Glutamatergic neuron (in vitro differentiated cells): ENCODE measurements at regions not wholly inside any gene's neighbourhood (a gene's known extent, or its start where the extent isn't known, plus 50 kb on each side); places are given as distances from the start of the nearest gene placed in this dataset.

ENCODE experiments used
- DNase-seq: peaks from one replicate; pipeline ENCODE4 v3.0.0; 2022
- H3K27ac Mint-ChIP-seq: one replicate; pipeline ENCODE4 v1.8.0; 2020; ENCODE audit warnings: mild to moderate bottlenecking, mixed read lengths, inconsistent platforms; ENCODE audit not compliant: unreplicated experiment
- H3K27me3 Mint-ChIP-seq: one replicate; pipeline ENCODE4 v1.8.0; 2020; ENCODE audit warnings: mild to moderate bottlenecking, moderate library complexity, mixed read lengths, inconsistent platforms; ENCODE audit not compliant: unreplicated experiment
- H3K36me3 Mint-ChIP-seq: one replicate; pipeline ENCODE4 v1.8.0; 2020; ENCODE audit warnings: mild to moderate bottlenecking, mixed read lengths, inconsistent platforms; ENCODE audit not compliant: unreplicated experiment
- H3K4me1 Mint-ChIP-seq: one replicate; pipeline ENCODE4 v1.8.0; 2020; ENCODE audit warnings: mild to moderate bottlenecking, low read depth, mixed read lengths, inconsistent platforms; ENCODE audit not compliant: unreplicated experiment
- H3K4me3 Mint-ChIP-seq: one replicate; pipeline ENCODE4 v1.8.0; 2020; ENCODE audit warnings: mild to moderate bottlenecking, mixed read lengths, inconsistent platforms; ENCODE audit not compliant: unreplicated experiment
- H3K9me3 Mint-ChIP-seq: one replicate; pipeline ENCODE4 v1.8.0; 2020; ENCODE audit warnings: mild to moderate bottlenecking, moderate library complexity, mixed read lengths, inconsistent platforms; ENCODE audit not compliant: unreplicated experiment
- TF ChIP-seq, protein P1 (sequence below): fragments of 200-600 bp; sonication (generic); IDR thresholded peaks from one replicate; pipeline ENCODE4 v1.5.0; 2021; ENCODE audit not compliant: partially characterized antibody, unreplicated experiment

DNA sequence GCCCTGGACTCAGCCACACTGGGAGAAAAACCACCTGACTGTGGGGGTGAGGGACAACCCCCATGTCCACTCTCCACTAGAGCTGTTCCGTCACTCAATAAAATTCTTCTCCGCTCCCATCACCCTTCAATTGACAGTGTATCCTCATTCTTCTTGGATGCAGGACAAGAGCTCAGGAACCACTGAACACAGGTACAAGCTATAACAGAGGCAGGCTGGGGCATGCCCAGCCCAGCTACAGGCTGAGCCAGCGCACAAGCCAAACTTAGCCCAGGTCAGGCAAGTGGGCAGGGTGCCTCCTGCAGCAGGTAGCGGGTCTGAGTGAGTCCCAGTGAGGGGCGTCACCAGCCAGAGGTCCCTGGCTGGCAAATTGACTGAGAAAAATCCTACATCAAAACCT, 183.4 kb downstream of the HINT1 start:
- Mint-ChIP-seq H3K4me1 (no peaks in the 10 kb centered on the region), H3K4me3 (no peak overlapping the region), H3K27me3 (peaks cover 2% of the 10 kb centered on the region), H3K27ac (no peak overlapping the region), H3K9me3 (no peaks in the 10 kb centered on the region), H3K36me3 (no peaks in the 10 kb centered on the region)
- TF ChIP-seq, protein P1, sequence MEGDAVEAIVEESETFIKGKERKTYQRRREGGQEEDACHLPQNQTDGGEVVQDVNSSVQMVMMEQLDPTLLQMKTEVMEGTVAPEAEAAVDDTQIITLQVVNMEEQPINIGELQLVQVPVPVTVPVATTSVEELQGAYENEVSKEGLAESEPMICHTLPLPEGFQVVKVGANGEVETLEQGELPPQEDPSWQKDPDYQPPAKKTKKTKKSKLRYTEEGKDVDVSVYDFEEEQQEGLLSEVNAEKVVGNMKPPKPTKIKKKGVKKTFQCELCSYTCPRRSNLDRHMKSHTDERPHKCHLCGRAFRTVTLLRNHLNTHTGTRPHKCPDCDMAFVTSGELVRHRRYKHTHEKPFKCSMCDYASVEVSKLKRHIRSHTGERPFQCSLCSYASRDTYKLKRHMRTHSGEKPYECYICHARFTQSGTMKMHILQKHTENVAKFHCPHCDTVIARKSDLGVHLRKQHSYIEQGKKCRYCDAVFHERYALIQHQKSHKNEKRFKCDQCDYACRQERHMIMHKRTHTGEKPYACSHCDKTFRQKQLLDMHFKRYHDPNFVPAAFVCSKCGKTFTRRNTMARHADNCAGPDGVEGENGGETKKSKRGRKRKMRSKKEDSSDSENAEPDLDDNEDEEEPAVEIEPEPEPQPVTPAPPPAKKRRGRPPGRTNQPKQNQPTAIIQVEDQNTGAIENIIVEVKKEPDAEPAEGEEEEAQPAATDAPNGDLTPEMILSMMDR: no peak
- DNase-seq: no peak

DNA sequence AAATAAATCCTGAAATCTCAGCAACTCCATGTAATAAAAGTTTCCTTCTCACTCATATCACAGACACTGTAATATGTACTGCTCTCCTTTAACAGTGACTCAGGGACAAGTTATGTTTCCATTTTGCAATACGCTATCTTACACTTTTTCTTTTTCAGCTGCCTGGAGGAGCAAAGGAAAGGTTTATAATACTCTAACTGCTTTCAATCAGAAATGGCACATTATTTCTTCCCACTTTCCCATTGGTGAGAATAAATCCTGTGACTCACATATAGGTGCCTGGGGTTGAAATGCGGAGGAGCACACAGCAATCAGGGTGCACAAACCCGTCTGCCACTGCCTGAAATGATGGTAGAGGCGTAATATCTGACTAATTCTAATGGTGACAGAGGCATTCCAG, 186.6 kb downstream of the HINT1 start:
- DNase-seq: no peak
- no peaks in the 10 kb centered on the region for H3K9me3 Mint-ChIP-seq
- H3K4me3 Mint-ChIP-seq: no peak overlapping the region
- H3K4me1 Mint-ChIP-seq: no peaks in the 10 kb centered on the region
- H3K27ac Mint-ChIP-seq: no peak overlapping the region
- TF ChIP-seq, protein P1: no peak
- H3K36me3 Mint-ChIP-seq: no peaks in the 10 kb centered on the region
- H3K27me3 Mint-ChIP-seq: peaks cover 2% of the 10 kb centered on the region

DNA sequence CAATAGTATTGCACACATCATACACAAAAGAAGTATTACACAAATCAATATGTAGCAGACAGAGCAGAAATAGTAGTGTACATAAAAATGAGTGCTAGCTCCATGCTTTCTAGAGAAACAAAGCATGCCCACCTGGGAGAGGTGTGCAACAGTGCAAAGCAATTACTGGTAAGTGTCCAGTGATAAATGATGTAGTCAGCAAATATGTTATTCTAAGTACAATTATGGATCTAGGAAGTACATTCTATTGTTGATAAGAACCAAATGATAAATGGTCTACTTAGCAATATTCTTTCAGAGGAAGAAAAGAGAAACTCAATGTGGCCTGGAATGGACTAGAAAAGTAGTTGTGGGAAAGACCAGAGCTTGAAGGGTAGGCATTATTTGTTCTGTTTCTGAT, 188.6 kb downstream of the HINT1 start:
- Mint-ChIP-seq H3K4me1 (no peaks in the 10 kb centered on the region), H3K27ac (no peak overlapping the region), H3K27me3 (peaks cover 2% of the 10 kb centered on the region), H3K36me3 (no peaks in the 10 kb centered on the region), H3K4me3 (no peak overlapping the region), H3K9me3 (no peaks in the 10 kb centered on the region)
- TF ChIP-seq, protein P1: no peak
- DNase-seq: no peak

DNA sequence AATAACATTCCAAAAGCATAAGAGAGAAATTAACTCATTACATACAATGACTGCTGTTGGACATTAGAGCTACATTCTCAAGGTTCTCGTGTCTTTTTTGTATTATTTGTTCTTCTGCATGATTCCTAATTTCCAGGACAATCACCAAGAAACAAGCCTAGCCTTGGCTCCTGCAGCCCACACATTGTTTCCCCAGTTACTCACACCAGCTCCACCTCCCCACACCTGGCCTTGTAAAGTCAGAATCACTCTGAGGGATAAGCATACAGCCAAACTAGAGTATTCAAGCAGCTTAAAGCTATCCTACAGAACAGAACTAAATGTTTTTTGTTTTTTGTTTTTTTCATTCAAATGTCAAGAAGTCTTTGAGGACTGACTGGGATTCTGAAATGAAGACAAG, 189.2 kb downstream of the HINT1 start:
- H3K27ac Mint-ChIP-seq: no peak overlapping the region

DNA sequence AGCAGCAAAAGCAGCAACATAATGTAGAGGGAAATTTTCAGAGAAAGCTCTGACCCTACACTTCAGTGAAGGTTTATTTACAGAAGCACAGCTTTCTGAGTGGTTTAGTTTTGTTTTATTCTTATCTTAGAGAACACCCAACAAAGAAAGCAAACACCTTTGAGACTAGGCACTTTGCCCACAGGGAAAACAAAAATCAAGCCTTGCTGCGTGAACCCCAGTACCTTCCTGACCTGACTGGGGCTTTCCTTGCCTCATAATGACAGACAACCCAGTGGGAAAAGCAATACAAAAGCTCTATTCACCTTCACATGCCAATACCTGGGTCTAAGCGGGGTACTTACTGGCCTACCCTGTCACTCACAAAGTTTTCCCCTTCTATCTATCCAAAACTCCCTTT, 189.8 kb downstream of the HINT1 start:
- TF ChIP-seq, protein P1: no peak
- no peaks in the 10 kb centered on the region for H3K9me3 Mint-ChIP-seq
- H3K4me1 Mint-ChIP-seq: no peaks in the 10 kb centered on the region
- H3K36me3 Mint-ChIP-seq: no peaks in the 10 kb centered on the region
- no peak overlapping the region for H3K4me3 Mint-ChIP-seq
- H3K27ac Mint-ChIP-seq: no peak overlapping the region
- H3K27me3 Mint-ChIP-seq: peaks cover 2% of the 10 kb centered on the region
- DNase-seq: no peak

More for the DNA sequence above, 189.2 kb downstream of the HINT1 start:
- no peaks in the 10 kb centered on the region for H3K9me3 Mint-ChIP-seq
- H3K27me3 Mint-ChIP-seq: peaks cover 2% of the 10 kb centered on the region
- no peak for DNase-seq
- TF ChIP-seq, protein P1: no peak
- H3K4me3 Mint-ChIP-seq: no peak overlapping the region
- H3K36me3 Mint-ChIP-seq: no peaks in the 10 kb centered on the region
- no peaks in the 10 kb centered on the region for H3K4me1 Mint-ChIP-seq
